Hematopoietic multipotent progenitor cell treated with erythropoietin and hydrocortisone succinate and interleukin-3 and kit ligand, for 15 days (in vitro differentiated cells): ENCODE measurements at regions not wholly inside any gene's neighbourhood (a gene's known extent, or its start where the extent isn't known, plus 50 kb on each side); places are given as distances from the start of the nearest gene placed in this dataset.

Experiments
- DNase-seq: peaks from one replicate; pipeline ENCODE4 v3.0.0-alpha.2; 2015; ENCODE audit warnings: low spot score

GRCh38 chr4:107317611-107318010, 281.5 kb upstream of the DKK2 start:
- no peak for DNase-seq

- no peak for DNase-seq
Measured at GRCh38 chr4:107315584-107315983, 279.5 kb upstream of the DKK2 start.

- no peak for DNase-seq
Measured at GRCh38 chr4:107314156-107314555, 278.0 kb upstream of the DKK2 start.

GRCh38 chr4:107312366-107312765, 276.3 kb upstream of the DKK2 start:
- DNase-seq = no peak

- no peak for DNase-seq
Measured at GRCh38 chr4:107304699-107305286, 268.7 kb upstream of the DKK2 start.

GRCh38 chr4:107299646-107300045, 263.5 kb upstream of the DKK2 start:
- DNase-seq = no peak

GRCh38 chr4:107292979-107293378, 256.9 kb upstream of the DKK2 start:
- DNase-seq = no peak

- DNase-seq = no peak
Measured at GRCh38 chr4:107283587-107284559, 247.8 kb upstream of the DKK2 start.

GRCh38 chr4:107279733-107280132, 243.6 kb upstream of the DKK2 start:
- DNase-seq = no peak

- DNase-seq = no peak
Measured at GRCh38 chr4:107278791-107279483, 242.8 kb upstream of the DKK2 start.

GRCh38 chr4:107276052-107276451, 239.9 kb upstream of the DKK2 start:
- no peak for DNase-seq

GRCh38 chr4:107275225-107275624, 239.1 kb upstream of the DKK2 start:
- DNase-seq = no peak

GRCh38 chr4:107270614-107271013, 234.5 kb upstream of the DKK2 start:
- no peak for DNase-seq

GRCh38 chr4:107269175-107269574, 233.1 kb upstream of the DKK2 start:
- DNase-seq = no peak

- DNase-seq = no peak
Measured at GRCh38 chr4:107265859-107266258, 229.7 kb upstream of the DKK2 start.

GRCh38 chr4:107261241-107261874, 225.2 kb upstream of the DKK2 start:
- no peak for DNase-seq

- no peak for DNase-seq
Measured at GRCh38 chr4:107258359-107258758, 222.2 kb upstream of the DKK2 start.

- DNase-seq = no peak
Measured at GRCh38 chr4:107255596-107255995, 219.5 kb upstream of the DKK2 start.

GRCh38 chr4:107255114-107255513, 219.0 kb upstream of the DKK2 start:
- DNase-seq = no peak

GRCh38 chr4:107253579-107254068, 217.5 kb upstream of the DKK2 start:
- no peak for DNase-seq

GRCh38 chr4:107253090-107253489, 217.0 kb upstream of the DKK2 start:
- no peak for DNase-seq

- DNase-seq = no peak
Measured at GRCh38 chr4:107252571-107252970, 216.5 kb upstream of the DKK2 start.
